ENCODE measurements at regions not wholly inside any gene's neighbourhood (a gene's known extent, or its start where the extent isn't known, plus 50 kb on each side); places are given as distances from the start of the nearest gene placed in this dataset.
A peak's percentile ranks its signal among the peaks of the same experiment; 100 is the strongest.

DNA sequence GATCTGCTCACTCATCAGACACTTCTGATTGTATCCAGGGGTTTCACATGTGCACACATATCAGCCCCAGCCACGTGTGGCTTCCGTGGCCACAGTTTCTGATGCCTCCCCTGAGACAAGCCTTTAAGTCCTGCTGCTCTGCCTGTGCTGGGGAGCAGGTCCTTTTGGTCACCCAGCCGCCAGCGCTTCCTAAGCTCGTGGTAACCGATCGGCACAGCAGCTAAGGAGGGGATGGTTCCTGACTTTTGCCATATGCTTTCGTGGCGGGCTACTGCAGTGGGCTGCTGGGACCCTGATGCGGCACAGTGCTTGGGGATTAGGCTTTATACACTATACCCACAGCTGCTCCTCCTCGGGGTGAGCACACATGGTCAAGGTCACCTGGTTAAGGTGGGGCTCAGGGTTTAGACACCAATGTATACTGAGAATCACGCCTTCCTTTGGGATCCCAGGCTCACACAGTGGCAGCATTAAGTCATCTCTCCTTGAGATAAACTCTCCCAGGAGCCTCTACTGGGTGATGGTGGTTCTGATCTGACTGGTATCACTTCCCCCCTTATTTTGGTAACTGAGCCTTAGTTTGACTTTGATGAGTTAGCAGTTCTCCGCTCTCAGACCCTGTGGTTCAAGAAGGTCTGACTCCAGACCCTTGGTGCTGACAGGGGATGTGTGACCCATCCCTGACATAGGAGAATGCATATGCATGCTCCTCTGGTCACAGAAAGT is 85.9 kb upstream of the KCNG1 start:
- TF ChIP-seq, protein P1, sequence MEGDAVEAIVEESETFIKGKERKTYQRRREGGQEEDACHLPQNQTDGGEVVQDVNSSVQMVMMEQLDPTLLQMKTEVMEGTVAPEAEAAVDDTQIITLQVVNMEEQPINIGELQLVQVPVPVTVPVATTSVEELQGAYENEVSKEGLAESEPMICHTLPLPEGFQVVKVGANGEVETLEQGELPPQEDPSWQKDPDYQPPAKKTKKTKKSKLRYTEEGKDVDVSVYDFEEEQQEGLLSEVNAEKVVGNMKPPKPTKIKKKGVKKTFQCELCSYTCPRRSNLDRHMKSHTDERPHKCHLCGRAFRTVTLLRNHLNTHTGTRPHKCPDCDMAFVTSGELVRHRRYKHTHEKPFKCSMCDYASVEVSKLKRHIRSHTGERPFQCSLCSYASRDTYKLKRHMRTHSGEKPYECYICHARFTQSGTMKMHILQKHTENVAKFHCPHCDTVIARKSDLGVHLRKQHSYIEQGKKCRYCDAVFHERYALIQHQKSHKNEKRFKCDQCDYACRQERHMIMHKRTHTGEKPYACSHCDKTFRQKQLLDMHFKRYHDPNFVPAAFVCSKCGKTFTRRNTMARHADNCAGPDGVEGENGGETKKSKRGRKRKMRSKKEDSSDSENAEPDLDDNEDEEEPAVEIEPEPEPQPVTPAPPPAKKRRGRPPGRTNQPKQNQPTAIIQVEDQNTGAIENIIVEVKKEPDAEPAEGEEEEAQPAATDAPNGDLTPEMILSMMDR (conservative IDR thresholded peaks at IDR 0.05; ENCODE audit: low read length): no peak
- DNase-seq (ENCODE audit: low read depth): no peak
- H3K4me3 ChIP-seq (ENCODE audit: low read length): no peak overlapping the region

DNA sequence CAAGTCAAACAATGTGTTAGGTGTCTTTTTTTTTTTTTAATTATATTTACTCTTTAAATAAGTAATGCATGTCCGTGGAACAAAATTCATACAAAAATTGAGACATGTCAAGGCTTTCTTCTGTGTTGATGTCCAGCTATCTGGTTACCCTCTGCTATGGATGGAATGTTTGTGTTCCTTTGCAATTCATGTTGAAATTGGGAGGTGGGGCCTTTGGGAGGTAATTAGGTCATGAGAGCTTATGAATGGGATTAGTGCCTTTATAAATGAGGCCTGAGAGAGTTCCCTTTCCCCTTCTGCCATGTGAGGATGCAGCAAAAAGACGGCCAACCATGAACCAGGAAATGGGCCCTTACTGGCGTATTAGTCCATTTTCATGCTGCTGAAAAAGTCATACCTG is 83.1 kb upstream of the KCNG1 start:
- TF ChIP-seq, protein P1 (conservative IDR thresholded peaks at IDR 0.05; ENCODE audit: low read length): no peak
- DNase-seq (ENCODE audit: low read depth): peak; percentile 15
- no peak overlapping the region for H3K4me3 ChIP-seq (ENCODE audit: low read length)

DNA sequence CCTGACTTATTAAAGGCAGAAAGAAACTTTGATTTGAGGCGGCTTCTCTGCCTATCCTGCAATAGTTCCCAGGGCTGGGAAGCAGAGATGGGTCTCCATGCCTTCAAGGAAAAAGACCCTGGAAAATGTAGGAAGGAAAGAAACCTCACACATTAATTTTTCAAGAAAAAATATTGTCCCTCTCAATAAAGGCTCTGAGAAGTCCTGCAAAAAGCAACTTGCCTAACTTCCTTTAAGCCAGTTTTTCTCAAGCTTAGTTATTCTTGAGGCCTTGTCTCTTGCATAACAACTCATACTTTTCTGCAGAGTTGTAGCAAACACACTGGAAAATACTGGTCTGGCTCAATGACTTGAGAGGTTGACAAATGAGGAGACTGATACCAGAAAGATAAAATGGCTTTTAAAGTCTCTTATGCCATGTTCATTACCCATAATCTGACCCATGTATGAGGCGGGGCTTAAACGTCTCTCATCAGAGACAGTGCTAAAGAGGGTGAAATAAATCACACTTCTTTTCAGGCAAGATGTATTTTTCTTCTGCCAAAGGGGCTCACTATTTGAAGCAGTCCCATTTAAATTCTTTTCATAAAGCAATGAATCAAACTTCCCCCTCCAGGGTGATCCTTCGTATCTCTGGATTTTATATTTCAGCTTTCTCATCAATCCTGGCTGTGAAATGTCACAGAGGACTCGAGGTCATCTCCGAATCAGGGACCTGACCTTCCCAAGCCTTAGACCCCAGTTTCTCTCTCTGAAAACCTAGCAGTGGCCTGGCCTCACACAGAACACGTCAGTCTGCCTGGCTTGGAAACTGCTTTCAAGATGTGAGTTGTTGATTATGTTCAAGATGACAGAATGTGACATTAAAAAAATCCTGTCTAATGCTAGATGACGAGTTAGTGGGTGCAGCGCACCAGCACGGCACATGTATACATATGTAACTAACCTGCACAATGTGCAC is 82.3 kb upstream of the KCNG1 start:
- TF ChIP-seq, protein P1 (conservative IDR thresholded peaks at IDR 0.05; ENCODE audit: low read length): no peak
- peak; percentile 23 for DNase-seq (ENCODE audit: low read depth)

DNA sequence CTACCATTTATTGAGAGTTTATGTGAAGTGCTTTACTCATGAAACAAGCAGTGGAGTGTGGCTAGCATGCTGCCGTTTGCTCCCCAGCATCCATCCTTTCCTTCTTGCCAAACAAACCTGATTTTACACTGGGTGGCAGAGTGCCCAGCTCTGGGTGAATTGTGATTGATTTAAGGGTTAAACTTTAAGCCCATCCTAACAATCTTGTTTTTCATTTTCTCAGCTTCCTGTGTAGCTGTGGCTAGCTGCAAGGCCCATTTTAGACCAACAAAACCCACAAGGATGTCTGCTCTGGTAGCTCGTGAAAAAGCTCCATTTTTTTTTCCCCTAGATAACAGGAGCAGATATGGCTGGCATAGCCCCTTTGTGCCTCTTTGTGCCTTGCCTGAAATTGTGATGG is 77.7 kb upstream of the KCNG1 start:
- no peak for DNase-seq (ENCODE audit: low read depth)
- H3K4me3 ChIP-seq (ENCODE audit: low read length): no peak overlapping the region
- TF ChIP-seq, protein P1 (conservative IDR thresholded peaks at IDR 0.05; ENCODE audit: low read length): no peak

More for the DNA sequence above, 82.3 kb upstream of the KCNG1 start:
- no peak overlapping the region for H3K4me3 ChIP-seq (ENCODE audit: low read length)

DNA sequence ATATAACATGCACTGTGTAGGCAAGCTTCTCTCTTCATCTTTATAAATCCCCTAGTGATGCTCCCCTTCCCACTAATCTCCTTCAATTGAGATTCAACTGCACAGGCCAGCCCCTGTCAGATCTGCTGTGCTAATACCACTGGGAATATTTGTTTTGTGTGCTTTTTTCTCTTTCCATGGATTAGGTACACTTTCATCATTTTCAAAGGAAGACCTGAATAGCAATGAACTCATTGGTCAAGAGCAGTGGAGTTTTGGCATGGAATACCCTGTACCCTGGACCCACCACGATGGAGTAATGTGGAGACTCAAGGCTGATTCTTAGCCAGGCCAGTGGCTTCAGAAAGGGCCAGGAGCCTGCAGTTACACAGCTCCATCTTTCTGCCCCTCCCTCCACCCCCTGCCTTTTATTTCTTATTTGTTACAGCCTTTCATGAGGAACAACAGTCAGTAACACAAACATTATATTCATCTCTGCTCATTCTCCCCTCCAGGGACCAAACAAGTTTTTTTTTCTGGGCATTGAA is 75.4 kb upstream of the KCNG1 start:
- TF ChIP-seq, protein P1 (conservative IDR thresholded peaks at IDR 0.05; ENCODE audit: low read length): no peak
- DNase-seq (ENCODE audit: low read depth): no peak
- no peak overlapping the region for H3K4me3 ChIP-seq (ENCODE audit: low read length)

DNA sequence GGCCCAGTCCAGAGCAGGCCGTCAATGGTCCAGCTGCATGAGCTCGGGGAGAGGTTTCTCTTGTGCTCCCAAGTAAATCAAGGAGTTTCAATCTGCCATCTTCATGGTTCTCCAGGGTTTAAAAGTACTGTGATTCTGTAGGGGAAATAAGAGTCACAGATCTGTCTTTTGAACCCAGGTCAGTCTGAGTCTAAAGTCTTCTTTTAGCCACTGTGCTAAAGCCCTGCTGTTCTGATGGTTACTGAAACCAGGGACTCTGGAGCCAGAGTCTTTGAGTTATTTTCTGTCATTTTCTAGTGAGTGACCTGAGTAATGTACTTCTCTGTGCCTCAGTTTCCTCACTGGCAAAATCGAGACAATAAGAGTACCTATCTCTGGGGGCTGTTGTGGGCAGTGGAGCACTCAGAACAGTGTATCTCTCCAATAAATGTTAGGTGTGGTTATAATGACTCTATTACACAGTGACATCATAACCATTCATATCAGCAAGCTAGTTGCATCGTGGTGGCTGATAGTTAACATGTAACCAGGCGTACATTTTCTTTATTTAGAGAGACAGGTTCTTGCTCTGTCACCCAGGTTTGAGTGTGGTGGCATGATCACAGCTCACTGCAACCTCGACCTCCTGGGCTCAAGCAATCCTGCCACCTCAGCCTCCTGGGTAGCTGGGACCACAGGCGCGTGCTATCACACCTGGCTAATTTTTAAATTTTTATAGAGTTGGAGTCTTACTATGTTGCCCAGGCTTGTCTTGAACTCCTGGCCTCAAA is 74.6 kb upstream of the KCNG1 start:
- DNase-seq (ENCODE audit: low read depth): no peak
- TF ChIP-seq, protein P1 (conservative IDR thresholded peaks at IDR 0.05; ENCODE audit: low read length): no peak
- no peak overlapping the region for H3K4me3 ChIP-seq (ENCODE audit: low read length)
